HG03571 (cell line): ENCODE measurements at regions not wholly inside any gene's neighbourhood (a gene's known extent, or its start where the extent isn't known, plus 50 kb on each side); places are given as distances from the start of the nearest gene placed in this dataset.
"Not testable (repeated sequence)": the region's sequence is repeated elsewhere in the genome, so short reads cannot be mapped to it uniquely, and the experiment has no call there.

Experiments
- ATAC-seq: cut with Tn5 transposase; IDR thresholded peaks from one replicate; pipeline ENCODE4 v1.9.1; 2021; ENCODE audit not compliant: unreplicated experiment

- ATAC-seq, result no peak
Measured at GRCh38 chr4:58871509-58871908, 1761.3 kb upstream of the IGFBP7 start.

- ATAC-seq, result no peak
Measured at GRCh38 chr4:58849026-58849425, 1738.8 kb upstream of the IGFBP7 start.

GRCh38 chr4:58843455-58843854, 1733.3 kb upstream of the IGFBP7 start:
- no peak for ATAC-seq

- no peak for ATAC-seq
Measured at GRCh38 chr4:58833126-58833525, 1722.9 kb upstream of the IGFBP7 start.

- ATAC-seq, result no peak
Measured at GRCh38 chr4:58825278-58825677, 1715.1 kb upstream of the IGFBP7 start.

GRCh38 chr4:58818560-58818959, 1708.4 kb upstream of the IGFBP7 start:
- ATAC-seq, result not testable (repeated sequence)

- ATAC-seq, result no peak
Measured at GRCh38 chr4:58809948-58810347, 1699.8 kb upstream of the IGFBP7 start.

- ATAC-seq, result no peak
Measured at GRCh38 chr4:58809366-58809765, 1699.2 kb upstream of the IGFBP7 start.

- ATAC-seq, result no peak
Measured at GRCh38 chr4:58808817-58809216, 1698.6 kb upstream of the IGFBP7 start.

- no peak for ATAC-seq
Measured at GRCh38 chr4:58807843-58808615, 1697.8 kb upstream of the IGFBP7 start.

- ATAC-seq, result no peak
Measured at GRCh38 chr4:58776627-58777026, 1666.4 kb upstream of the IGFBP7 start.

- ATAC-seq, result no peak
Measured at GRCh38 chr4:58767598-58767997, 1657.4 kb upstream of the IGFBP7 start.

- ATAC-seq, result no peak
Measured at GRCh38 chr4:58766763-58767162, 1656.6 kb upstream of the IGFBP7 start.

- no peak for ATAC-seq
Measured at GRCh38 chr4:58761563-58761962, 1651.4 kb upstream of the IGFBP7 start.

GRCh38 chr4:58760737-58761136, 1650.6 kb upstream of the IGFBP7 start:
- no peak for ATAC-seq

- ATAC-seq, result no peak
Measured at GRCh38 chr4:58760100-58760499, 1649.9 kb upstream of the IGFBP7 start.

GRCh38 chr4:58749206-58749605, 1639.0 kb upstream of the IGFBP7 start:
- no peak for ATAC-seq

GRCh38 chr4:58740897-58741296, 1630.7 kb upstream of the IGFBP7 start:
- ATAC-seq, result no peak

- no peak for ATAC-seq
Measured at GRCh38 chr4:58739275-58739674, 1629.1 kb upstream of the IGFBP7 start.

GRCh38 chr4:58738375-58738774, 1628.2 kb upstream of the IGFBP7 start:
- ATAC-seq, result no peak

GRCh38 chr4:58734030-58734674, 1624.0 kb upstream of the IGFBP7 start:
- no peak for ATAC-seq

GRCh38 chr4:58732973-58733372, 1622.8 kb upstream of the IGFBP7 start:
- ATAC-seq, result no peak

GRCh38 chr4:58723954-58724353, 1613.8 kb upstream of the IGFBP7 start:
- no peak for ATAC-seq
